Kasumi-1 (cell line): ENCODE measurements at regions not wholly inside any gene's neighbourhood (a gene's known extent, or its start where the extent isn't known, plus 50 kb on each side); places are given as distances from the start of the nearest gene placed in this dataset.

ENCODE experiments used
- DNase-seq, 2 experiments: peaks; one replicate each; lab custom pipeline; 2025; lab: John Stamatoyannopoulos, UW

DNA sequence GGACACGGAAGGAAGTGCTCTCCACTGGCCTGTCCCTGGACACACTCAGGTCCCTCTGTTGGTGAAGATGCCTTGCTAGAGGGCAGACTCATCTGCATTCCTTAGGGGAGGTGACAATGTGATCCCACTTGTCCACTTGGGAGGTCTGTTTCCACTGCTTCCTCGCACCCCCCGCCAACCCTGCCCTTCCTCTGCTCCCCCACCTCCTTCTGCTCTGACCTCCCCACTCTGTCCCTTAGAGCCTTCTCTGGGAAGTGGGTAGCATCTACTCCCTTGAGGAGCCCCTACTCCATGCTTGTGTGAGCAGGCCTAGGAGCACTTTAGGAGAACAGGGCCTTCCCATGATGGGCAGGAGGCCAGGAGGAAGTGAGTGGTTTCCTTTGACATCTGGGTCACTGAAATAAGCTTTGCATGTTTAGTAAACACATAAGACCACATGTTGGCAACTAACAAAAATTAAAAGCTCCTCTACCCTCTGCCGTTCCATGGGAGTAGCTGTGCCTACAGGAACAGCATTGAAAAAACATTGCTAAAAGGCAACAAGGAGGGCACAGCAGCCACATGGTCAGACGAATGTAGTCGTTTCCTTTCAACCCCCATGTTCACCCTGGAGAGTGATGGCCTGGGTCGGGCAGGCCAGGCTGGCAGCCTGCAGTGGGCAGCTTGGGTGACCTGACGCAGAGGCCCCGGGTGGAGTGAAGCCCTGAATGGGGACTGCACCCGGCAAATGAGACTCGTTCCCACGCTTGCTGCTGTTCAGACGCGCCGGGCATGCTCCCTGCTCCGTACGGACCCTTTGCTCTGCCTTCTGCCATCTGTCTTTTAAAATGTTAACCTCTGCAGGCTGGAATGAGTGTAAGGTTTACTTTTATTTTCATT lies 634.0 kb downstream of the IRX1 start:
- DNase-seq = no peak

- no peak for DNase-seq
Measured at GRCh38 chr5:4230471-4230785, 634.8 kb downstream of the IRX1 start.

DNA sequence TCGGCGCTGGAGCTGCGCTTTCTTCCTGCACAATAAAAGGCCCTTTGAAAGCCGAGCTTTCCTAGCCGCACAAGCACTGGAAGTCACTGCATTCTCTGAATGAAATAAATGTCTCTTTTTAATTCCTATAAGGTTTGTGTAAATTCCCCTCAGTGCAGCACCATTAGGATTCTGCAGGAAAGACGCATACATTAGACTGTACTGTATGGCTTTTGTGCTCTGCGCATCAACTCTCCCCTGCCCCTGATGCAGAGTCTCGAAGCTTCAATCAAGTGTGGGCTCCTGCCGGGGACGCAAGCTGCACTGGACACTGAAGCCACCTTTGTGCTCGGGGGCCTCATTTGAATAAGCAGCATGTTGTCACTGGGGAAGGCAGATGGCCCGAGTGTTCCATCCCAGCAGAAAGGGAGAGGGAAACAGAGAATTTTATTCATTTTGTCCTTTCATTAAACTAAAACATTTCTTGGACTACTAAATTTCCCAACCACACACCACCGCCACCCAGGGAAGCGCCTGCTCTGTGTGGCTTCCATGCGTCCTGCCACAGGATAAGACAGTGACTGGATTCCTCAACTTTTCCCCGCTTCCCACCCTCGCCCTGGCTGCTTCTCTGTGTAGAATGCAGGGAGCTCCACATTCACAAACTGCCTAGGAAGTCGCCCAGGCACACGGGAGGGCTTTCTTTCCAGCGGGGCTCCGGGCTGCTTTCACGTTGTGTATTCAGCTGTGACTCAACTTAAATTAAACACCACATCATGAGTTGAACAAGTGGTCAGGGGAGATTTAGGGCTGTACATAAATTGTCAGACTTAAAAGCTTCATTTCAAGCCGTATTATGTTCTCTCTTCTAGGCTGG lies 635.4 kb downstream of the IRX1 start:
- DNase-seq = no peak

- DNase-seq = no peak
Measured at GRCh38 chr5:4232084-4232483, 636.5 kb downstream of the IRX1 start.

DNA sequence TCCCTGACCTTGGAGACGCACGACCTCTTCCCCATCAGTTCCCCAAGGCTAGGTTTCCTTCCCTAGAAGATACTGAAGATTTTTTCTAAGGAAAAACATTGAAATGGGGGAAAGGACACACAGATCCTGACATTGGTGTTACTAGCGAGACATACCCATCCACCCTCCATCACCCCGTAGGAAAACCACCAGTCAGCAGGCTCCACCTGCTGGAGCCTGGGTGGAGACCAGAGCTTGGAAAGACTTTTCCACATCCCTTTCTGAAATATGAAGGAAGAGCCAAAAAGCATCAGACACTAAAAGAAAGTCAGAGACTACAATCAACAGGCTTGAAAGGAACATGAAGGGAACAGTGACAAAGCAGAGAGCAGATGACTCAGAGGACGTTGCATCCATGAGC lies 638.0 kb downstream of the IRX1 start:
- DNase-seq = no peak

DNA sequence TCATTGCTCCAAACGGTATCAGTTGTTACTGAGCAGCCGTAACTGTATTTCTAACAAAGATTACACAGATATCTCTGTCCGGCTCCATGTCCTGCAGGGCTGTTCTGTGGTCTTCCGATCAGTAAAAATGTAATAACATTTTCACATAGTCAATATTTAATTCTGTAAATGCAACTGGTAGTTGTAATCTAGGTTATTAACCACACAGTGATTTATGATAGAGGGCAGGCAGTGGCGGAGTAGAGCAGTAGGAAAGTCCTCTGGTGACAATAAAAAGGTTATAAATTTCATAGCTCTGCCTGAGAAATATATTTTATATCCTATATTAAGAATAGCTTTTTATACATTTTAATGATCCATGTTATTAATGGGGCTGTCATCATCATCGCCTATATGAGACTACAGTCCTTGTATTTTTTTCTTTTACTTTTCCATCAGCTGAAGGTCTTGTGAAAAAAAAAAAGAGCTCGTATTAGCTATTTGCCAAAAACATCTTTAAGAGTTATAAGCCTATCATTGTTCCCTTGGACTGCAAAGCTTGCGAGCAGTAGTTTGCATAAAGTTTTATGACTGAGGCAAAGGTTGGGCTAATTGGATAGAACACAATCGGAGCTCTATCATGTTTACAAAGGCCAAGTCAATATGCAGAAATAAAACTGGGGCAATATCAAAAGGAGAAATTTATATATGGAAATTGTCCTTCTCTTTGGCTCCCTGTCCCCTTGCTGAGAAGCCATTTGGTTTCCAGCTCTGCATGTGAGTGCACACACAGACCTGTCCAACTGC lies 648.0 kb downstream of the IRX1 start:
- no peak for DNase-seq

DNA sequence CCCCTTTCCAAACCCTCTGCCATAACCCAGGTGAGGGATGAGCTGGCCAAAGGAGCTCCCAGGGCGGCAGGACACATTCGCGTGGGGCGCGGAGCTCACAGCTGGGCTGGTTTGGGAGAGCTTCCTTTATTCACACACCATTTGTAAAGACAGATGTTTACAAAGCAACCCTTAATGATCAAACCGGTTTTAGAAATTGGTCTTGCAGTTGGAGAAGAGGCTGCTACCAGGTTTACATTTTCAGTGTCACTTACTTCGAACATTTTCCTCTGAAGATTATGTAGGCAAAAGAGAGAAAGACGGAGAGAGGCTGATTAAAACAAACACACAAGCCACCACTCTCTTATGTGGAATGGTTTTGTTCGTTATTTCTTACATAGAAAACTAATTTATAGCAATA lies 648.7 kb downstream of the IRX1 start:
- DNase-seq = no peak

- no peak for DNase-seq
Measured at GRCh38 chr5:4245076-4245475, 649.4 kb downstream of the IRX1 start.

GRCh38 chr5:4245511-4245910 lies 649.9 kb downstream of the IRX1 start:
- no peak for DNase-seq

GRCh38 chr5:4246447-4246846 lies 650.8 kb downstream of the IRX1 start:
- no peak for DNase-seq

DNA sequence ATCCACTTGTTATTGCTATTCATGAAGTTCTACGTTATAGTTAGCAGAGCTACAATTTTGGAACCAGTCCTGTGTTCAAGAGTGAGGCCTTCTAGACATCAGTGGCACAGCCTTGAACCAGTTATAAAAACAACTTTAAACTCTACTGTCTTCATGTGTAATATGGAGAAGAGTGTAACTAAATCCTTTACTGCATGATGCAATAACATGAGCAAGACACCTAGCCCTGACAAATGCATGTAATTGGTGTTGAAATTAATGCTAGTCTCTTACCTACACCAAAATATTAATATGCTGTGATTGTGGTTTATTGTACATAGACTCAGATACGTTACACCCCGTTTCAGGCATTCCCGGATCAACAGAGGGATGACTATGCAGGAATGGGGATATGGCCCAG lies 654.6 kb downstream of the IRX1 start:
- DNase-seq = no peak

DNA sequence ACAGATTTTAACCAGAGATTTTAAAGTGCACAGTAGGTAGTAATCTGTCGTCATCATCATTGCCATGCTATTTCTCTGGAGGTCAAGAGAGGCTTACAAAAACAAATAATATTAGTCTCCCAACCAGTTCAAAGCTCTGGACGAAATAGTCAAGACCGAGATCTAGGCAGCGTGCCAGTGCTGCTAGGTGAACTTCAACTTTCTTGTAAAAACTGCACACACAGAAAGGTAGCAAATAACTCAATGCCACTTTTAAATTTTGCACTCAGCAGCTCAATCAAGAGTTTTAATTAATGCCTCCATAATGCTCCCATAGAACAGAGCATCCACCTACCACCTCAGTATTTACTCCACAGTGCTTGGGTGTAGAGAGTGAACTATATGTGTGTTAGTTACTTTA lies 656.8 kb downstream of the IRX1 start:
- DNase-seq = no peak

GRCh38 chr5:4254736-4255135 lies 659.1 kb downstream of the IRX1 start:
- no peak for DNase-seq

- DNase-seq = no peak
Measured at GRCh38 chr5:4255441-4255840, 659.8 kb downstream of the IRX1 start.

- no peak for DNase-seq
Measured at GRCh38 chr5:4258170-4258569, 662.5 kb downstream of the IRX1 start.

DNA sequence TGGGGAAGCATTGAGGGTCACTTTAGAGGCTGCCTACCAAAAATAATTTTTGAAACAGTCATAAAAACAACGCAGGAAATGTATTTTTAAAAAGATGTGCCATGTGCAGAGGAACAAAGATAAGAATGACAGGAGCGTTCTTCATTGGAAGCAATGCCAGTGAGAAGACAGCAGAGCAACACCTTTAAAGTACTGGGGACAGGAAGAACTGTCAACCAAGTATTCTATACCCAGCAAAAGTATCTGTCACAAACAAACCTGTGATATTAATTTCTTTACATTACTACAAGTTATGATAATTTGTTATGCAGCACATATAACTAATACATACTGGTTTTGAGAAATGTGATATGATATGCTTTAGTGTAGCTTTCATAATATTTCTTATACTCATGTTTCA lies 675.6 kb downstream of the IRX1 start:
- DNase-seq = no peak

DNA sequence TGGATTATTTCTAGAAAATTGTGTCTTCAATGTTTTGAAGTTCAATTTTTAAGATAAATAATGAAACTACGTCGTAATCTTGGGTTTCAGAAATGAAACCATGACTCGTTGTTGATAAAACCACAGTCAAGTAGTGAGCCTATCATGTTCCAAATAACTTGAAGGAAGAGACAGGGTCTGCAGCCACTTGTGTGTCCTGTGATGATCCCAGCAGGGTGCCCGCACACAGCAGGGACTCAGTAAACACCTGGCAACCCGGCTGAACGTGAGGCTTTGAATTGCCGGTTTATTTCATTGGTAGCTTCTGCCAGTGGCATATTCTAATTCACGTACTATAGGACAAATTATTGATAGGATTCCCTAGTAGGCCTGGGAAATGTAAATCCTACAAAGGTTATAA lies 679.6 kb downstream of the IRX1 start:
- DNase-seq = no peak

- DNase-seq = no peak
Measured at GRCh38 chr5:4294878-4295277, 699.2 kb downstream of the IRX1 start.

DNA sequence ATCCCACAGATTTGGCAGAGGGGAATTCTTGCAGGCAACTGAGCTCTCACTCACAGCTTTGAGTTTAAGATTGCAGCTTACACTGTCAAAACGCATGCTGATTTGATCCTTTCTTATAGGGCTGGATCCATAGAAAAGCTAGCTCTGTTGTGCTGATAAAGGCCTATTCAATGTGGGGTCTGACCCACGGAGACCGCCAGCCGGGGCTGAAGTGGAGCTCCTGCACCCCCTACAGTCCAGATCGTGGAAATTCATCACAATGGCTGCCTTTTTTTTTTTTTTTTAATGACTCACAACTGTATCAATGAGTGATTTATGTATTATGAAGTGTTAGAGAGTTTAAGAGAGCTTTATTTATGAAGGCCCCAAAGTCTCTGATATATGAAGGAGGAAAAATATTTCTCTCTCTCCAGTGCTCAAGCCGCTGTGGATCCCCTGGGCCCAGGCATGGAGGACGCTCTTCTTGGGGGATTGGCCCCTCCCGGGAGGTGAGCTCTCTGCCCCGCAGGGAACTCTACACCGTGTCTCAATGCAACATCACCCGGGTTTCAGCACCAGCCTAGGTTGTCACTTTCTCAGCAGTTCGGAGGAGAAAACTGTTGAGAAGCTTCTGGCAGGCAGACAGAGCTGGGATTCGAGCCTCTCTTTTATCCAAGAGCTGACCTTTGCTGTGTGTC lies 700.2 kb downstream of the IRX1 start:
- no peak for DNase-seq

DNA sequence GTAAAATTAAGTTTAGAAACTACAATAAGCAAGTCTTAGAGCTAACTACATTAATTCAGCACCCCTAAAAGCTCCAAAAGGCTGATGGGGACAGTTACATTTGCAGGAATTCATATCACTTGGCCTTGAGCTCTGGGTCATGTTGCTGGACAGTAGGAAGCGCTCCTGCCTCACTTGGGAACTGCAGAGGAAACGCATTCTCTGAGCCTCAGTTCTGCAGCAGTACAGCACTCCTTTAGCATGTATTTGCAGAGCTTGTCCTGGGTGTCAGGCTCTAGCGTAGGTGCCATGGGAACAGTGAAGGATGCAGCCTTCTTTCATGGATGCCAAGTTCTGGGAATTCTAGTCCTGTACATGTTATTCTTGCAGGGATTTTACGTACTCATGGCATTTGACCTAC lies 710.4 kb downstream of the IRX1 start:
- no peak for DNase-seq

- no peak for DNase-seq
Measured at GRCh38 chr5:4309026-4309425, 713.4 kb downstream of the IRX1 start.

- no peak for DNase-seq
Measured at GRCh38 chr5:4313138-4313537, 717.5 kb downstream of the IRX1 start.
